LNCaP clone FGC (cell line): ENCODE measurements at regions not wholly inside any gene's neighbourhood (a gene's known extent, or its start where the extent isn't known, plus 50 kb on each side); places are given as distances from the start of the nearest gene placed in this dataset.

Experiments used
- DNase-seq: peaks from one replicate; pipeline ENCODE4 v3.0.0-alpha.2; 2011; ENCODE audit warnings: low read depth
- H3K4me3 ChIP-seq: 2 replicates; pipeline ENCODE4 v1.5.1; 2011; ENCODE audit warnings: mild to moderate bottlenecking, low read depth, low read length, control low read depth
- CTCF ChIP-seq: IDR thresholded peaks from 2 replicates; pipeline ENCODE4 v1.5.1; 2012; ENCODE audit warnings: mild to moderate bottlenecking; ENCODE audit not compliant: control insufficient read depth, insufficient read depth; ENCODE audit errors: extremely low read depth

GRCh38 chr5:58054018-58054417 is 405.9 kb downstream of the PLK2 start:
- no peak for DNase-seq
- TF ChIP-seq CTCF, result no peak
- no peak overlapping the region for H3K4me3 ChIP-seq

- DNase-seq, result no peak
- H3K4me3 ChIP-seq, result no peak overlapping the region
- TF ChIP-seq CTCF, result no peak
These were observed 410.9 kb downstream of the PLK2 start for GRCh38 chr5:58048954-58049353.

GRCh38 chr5:58048185-58048925 is 411.5 kb downstream of the PLK2 start:
- DNase-seq, result no peak
- no peak overlapping the region for H3K4me3 ChIP-seq
- no peak for TF ChIP-seq CTCF

GRCh38 chr5:58046371-58046770 is 413.5 kb downstream of the PLK2 start:
- TF ChIP-seq CTCF, result no peak
- DNase-seq, result no peak
- H3K4me3 ChIP-seq, result no peak overlapping the region

GRCh38 chr5:58044166-58044565 is 415.7 kb downstream of the PLK2 start:
- H3K4me3 ChIP-seq, result no peak overlapping the region
- no peak for TF ChIP-seq CTCF
- DNase-seq, result no peak

- DNase-seq, result no peak
These were observed 416.6 kb downstream of the PLK2 start for GRCh38 chr5:58043032-58043945.

More at GRCh38 chr5:58043032-58043945, 416.6 kb downstream of the PLK2 start:
- no peak overlapping the region for H3K4me3 ChIP-seq
- no peak for TF ChIP-seq CTCF
